ENCODE measurements at regions not wholly inside any gene's neighbourhood (a gene's known extent, or its start where the extent isn't known, plus 50 kb on each side); places are given as distances from the start of the nearest gene placed in this dataset.

DNA sequence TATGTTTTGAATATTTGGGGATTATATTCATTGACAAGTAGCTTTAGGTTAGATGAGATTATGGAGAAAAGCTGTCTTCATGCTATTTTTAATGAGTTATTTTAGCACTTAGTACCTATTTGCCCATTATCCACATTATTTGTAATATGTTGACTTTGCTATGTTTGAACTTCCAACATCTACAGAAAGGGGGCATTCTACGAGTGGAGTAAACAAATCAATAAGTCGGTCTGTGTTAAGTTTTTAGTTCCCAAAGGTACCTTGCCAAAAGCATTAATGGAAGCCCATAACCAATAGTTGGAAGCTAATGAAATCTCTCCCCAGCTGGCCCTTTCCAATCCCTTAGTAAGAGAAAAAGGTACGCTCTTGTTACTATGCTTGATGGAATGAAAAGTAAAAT lies 250.0 kb upstream of the E2F7 start:
- H3K9me3 ChIP-seq (ENCODE audit: control insufficient read depth, low read length, poor library complexity, severe bottlenecking) = no peaks in the 10 kb centered on the region
- Mint-ChIP-seq H3K27ac (no peak overlapping the region), H3K4me3 (no peak overlapping the region), H3K4me1 (no peaks in the 10 kb centered on the region), H3K27me3 (no peaks in the 10 kb centered on the region), H3K36me3 (ENCODE audit: low read depth) (no peaks in the 10 kb centered on the region)
- ATAC-seq (no peak), DNase-seq (no peak)

DNA sequence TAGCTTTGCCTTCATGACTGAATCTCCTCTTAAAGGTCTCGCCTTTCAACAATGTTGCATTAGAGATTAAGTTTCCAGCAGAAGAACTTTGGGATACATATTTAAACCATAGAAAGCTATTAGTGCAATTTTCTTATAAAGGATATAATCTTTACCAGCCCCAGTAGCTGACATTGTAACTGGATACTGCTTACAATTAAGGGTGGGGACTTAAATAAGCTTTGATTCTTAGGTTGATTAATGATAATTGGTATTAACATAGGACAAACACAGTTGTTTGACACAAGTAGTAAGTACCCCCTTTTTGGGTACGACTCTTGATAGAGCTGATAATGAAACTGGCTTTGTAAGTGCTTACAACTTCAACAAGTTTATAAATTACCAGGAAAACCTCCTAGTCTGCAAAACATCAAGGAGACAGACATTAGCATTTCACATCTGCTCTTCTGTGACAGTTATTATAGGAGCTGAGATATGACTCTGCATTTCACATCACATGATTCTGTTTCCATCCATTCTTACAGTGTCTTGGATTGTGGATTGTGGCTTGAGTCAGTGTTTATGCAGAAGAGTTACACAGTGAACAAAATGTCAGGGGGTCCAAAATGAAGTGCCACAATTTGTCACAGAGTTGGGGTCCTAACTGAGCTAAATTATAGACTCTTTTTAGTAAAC lies 249.1 kb upstream of the E2F7 start:
- no peak for DNase-seq
- H3K27ac Mint-ChIP-seq = no peak overlapping the region
- H3K4me3 Mint-ChIP-seq = no peak overlapping the region
- ATAC-seq = no peak
- H3K36me3 Mint-ChIP-seq (ENCODE audit: low read depth) = no peaks in the 10 kb centered on the region
- no peaks in the 10 kb centered on the region for H3K4me1 Mint-ChIP-seq
- no peaks in the 10 kb centered on the region for H3K27me3 Mint-ChIP-seq
- no peaks in the 10 kb centered on the region for H3K9me3 ChIP-seq (ENCODE audit: control insufficient read depth, low read length, poor library complexity, severe bottlenecking)

GRCh38 chr12:77308056-77308455 lies 242.7 kb upstream of the E2F7 start:
- H3K9me3 ChIP-seq (ENCODE audit: control insufficient read depth, low read length, poor library complexity, severe bottlenecking) = no peaks in the 10 kb centered on the region
- DNase-seq (no peak), ATAC-seq (no peak)
- Mint-ChIP-seq H3K36me3 (ENCODE audit: low read depth) (no peaks in the 10 kb centered on the region), H3K27ac (no peak overlapping the region), H3K4me1 (no peaks in the 10 kb centered on the region), H3K27me3 (no peaks in the 10 kb centered on the region), H3K4me3 (no peak overlapping the region)

- DNase-seq (no peak), ATAC-seq (no peak)
- Mint-ChIP-seq H3K4me3 (no peak overlapping the region), H3K36me3 (ENCODE audit: low read depth) (no peaks in the 10 kb centered on the region), H3K27ac (no peak overlapping the region), H3K4me1 (no peaks in the 10 kb centered on the region), H3K27me3 (no peaks in the 10 kb centered on the region)
- peaks cover 3% of the 10 kb centered on the region for H3K9me3 ChIP-seq (ENCODE audit: control insufficient read depth, low read length, poor library complexity, severe bottlenecking)
Observed at GRCh38 chr12:77300811-77301210, 235.4 kb upstream of the E2F7 start.

GRCh38 chr12:77299910-77300669 lies 234.7 kb upstream of the E2F7 start:
- no peak overlapping the region for H3K27ac Mint-ChIP-seq
- H3K4me1 Mint-ChIP-seq = no peaks in the 10 kb centered on the region
- no peak for DNase-seq
- no peak for ATAC-seq
- no peaks in the 10 kb centered on the region for H3K27me3 Mint-ChIP-seq
- no peak overlapping the region for H3K4me3 Mint-ChIP-seq
- peaks cover 3% of the 10 kb centered on the region for H3K9me3 ChIP-seq (ENCODE audit: control insufficient read depth, low read length, poor library complexity, severe bottlenecking)
- no peaks in the 10 kb centered on the region for H3K36me3 Mint-ChIP-seq (ENCODE audit: low read depth)

DNA sequence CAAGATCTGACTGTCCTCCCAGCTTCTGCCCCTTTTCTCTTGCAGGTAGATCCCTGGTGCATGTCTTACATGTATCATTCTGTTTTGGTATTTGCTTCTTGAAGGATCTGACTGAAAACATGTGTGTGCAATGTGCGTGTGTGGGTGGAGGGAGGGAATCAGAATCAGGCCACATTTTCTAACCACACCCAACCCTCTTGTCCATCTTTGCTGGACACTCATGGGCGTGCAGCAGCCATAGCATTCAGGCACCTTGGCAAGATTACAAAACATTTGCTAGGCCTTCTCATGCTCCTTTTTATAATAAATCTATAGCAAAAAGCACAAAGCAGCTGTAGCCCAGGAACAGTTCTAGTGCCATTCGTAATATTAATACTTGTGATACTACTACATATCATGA lies 233.6 kb upstream of the E2F7 start:
- no peak overlapping the region for H3K27ac Mint-ChIP-seq
- peaks cover 3% of the 10 kb centered on the region for H3K9me3 ChIP-seq (ENCODE audit: control insufficient read depth, low read length, poor library complexity, severe bottlenecking)
- DNase-seq (no peak), ATAC-seq (no peak)
- no peak overlapping the region for H3K4me3 Mint-ChIP-seq
- H3K36me3 Mint-ChIP-seq (ENCODE audit: low read depth) = no peaks in the 10 kb centered on the region
- no peaks in the 10 kb centered on the region for H3K27me3 Mint-ChIP-seq
- no peaks in the 10 kb centered on the region for H3K4me1 Mint-ChIP-seq

GRCh38 chr12:77294016-77294415 lies 228.6 kb upstream of the E2F7 start:
- DNase-seq = no peak
- H3K4me3 Mint-ChIP-seq = no peak overlapping the region
- peaks cover 3% of the 10 kb centered on the region for H3K9me3 ChIP-seq (ENCODE audit: control insufficient read depth, low read length, poor library complexity, severe bottlenecking)
- no peaks in the 10 kb centered on the region for H3K4me1 Mint-ChIP-seq
- H3K36me3 Mint-ChIP-seq (ENCODE audit: low read depth) = no peaks in the 10 kb centered on the region
- ATAC-seq = no peak
- H3K27ac Mint-ChIP-seq = no peak overlapping the region
- no peaks in the 10 kb centered on the region for H3K27me3 Mint-ChIP-seq

DNA sequence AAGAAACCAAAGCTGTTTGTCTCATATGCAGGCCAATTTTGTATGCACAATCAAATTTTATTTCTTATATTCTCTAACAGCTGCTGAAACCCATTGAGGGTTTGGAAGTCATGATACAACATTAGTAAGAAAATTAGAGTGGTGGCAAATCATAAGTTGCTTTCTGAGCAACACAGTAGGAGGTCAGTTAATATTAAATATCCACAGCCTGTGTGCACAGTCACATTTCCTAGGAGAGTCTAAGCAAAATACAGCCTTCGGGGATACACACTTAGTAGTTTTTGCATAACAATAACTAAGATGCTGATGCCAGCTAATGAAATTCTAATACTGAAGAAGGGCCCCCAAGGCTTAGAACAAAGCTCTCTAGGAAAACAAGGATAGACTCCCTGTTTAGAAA lies 209.6 kb upstream of the E2F7 start:
- H3K27me3 Mint-ChIP-seq = no peaks in the 10 kb centered on the region
- H3K36me3 Mint-ChIP-seq (ENCODE audit: low read depth) = no peaks in the 10 kb centered on the region
- DNase-seq (no peak), ATAC-seq (no peak)
- no peak overlapping the region for H3K4me3 Mint-ChIP-seq
- H3K4me1 Mint-ChIP-seq = no peaks in the 10 kb centered on the region
- no peaks in the 10 kb centered on the region for H3K9me3 ChIP-seq (ENCODE audit: control insufficient read depth, low read length, poor library complexity, severe bottlenecking)
- H3K27ac Mint-ChIP-seq = no peak overlapping the region

- H3K27ac Mint-ChIP-seq = no peak overlapping the region
- H3K36me3 Mint-ChIP-seq (ENCODE audit: low read depth) = no peaks in the 10 kb centered on the region
- no peak for DNase-seq
- H3K9me3 ChIP-seq (ENCODE audit: control insufficient read depth, low read length, poor library complexity, severe bottlenecking) = no peaks in the 10 kb centered on the region
- H3K27me3 Mint-ChIP-seq = no peaks in the 10 kb centered on the region
- H3K4me1 Mint-ChIP-seq = no peaks in the 10 kb centered on the region
- no peak overlapping the region for H3K4me3 Mint-ChIP-seq
- no peak for ATAC-seq
Observed at GRCh38 chr12:77273898-77274297, 208.5 kb upstream of the E2F7 start.

- H3K9me3 ChIP-seq (ENCODE audit: control insufficient read depth, low read length, poor library complexity, severe bottlenecking) = no peaks in the 10 kb centered on the region
- no peak for DNase-seq
- no peaks in the 10 kb centered on the region for H3K4me1 Mint-ChIP-seq
- H3K4me3 Mint-ChIP-seq = no peak overlapping the region
- no peak overlapping the region for H3K27ac Mint-ChIP-seq
- H3K36me3 Mint-ChIP-seq (ENCODE audit: low read depth) = no peaks in the 10 kb centered on the region
- ATAC-seq = no peak
- no peaks in the 10 kb centered on the region for H3K27me3 Mint-ChIP-seq
Observed at GRCh38 chr12:77256956-77257355, 191.6 kb upstream of the E2F7 start.

DNA sequence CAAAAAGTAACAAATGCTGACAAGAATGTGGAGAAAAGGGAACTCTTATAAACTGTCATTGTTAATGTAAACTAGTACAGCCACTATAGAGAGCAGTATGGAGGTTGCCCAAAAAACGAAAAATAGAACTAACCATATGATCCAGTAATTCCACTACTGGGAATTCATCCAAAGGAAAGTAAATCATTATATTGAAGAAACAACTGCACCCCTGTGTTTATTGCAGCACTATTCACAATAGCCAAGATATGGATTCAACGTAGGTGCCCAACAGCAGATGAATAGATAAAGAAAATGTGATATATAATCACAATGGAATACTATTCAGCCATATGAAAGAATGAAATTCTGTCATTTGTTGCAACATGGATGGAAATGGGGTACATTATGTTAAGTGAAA lies 188.0 kb upstream of the E2F7 start:
- Mint-ChIP-seq H3K27ac (no peak overlapping the region), H3K4me3 (no peak overlapping the region), H3K4me1 (no peaks in the 10 kb centered on the region), H3K27me3 (no peaks in the 10 kb centered on the region), H3K36me3 (ENCODE audit: low read depth) (no peaks in the 10 kb centered on the region)
- H3K9me3 ChIP-seq (ENCODE audit: control insufficient read depth, low read length, poor library complexity, severe bottlenecking) = no peaks in the 10 kb centered on the region
- no peak for DNase-seq
- no peak for ATAC-seq

DNA sequence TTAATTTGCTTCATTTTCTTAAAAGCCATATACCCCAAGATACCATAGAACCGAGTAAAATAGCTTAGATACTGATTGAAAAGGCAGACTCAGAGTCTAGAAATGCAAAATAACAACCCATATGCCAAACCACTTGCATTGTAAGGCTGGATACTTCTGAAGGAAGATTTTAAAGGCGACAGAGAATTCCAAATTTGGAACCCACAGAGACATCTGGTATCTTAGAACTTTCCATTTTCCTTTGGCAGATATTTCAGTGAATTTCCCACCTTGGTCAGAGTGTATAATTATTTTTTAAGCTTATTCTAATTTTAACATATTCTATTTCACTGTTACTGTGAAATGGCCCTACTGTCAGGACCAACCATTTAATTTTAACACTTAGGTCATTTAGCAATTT lies 186.4 kb upstream of the E2F7 start:
- H3K9me3 ChIP-seq (ENCODE audit: control insufficient read depth, low read length, poor library complexity, severe bottlenecking) = no peaks in the 10 kb centered on the region
- ATAC-seq (no peak), DNase-seq (no peak)
- Mint-ChIP-seq H3K36me3 (ENCODE audit: low read depth) (no peaks in the 10 kb centered on the region), H3K27me3 (no peaks in the 10 kb centered on the region), H3K4me1 (no peaks in the 10 kb centered on the region), H3K27ac (no peak overlapping the region), H3K4me3 (no peak overlapping the region)

GRCh38 chr12:77249892-77250291 lies 184.5 kb upstream of the E2F7 start:
- H3K27ac Mint-ChIP-seq = no peak overlapping the region
- no peak overlapping the region for H3K4me3 Mint-ChIP-seq
- no peak for DNase-seq
- no peak for ATAC-seq
- no peaks in the 10 kb centered on the region for H3K9me3 ChIP-seq (ENCODE audit: control insufficient read depth, low read length, poor library complexity, severe bottlenecking)
- no peaks in the 10 kb centered on the region for H3K4me1 Mint-ChIP-seq
- H3K36me3 Mint-ChIP-seq (ENCODE audit: low read depth) = no peaks in the 10 kb centered on the region
- no peaks in the 10 kb centered on the region for H3K27me3 Mint-ChIP-seq

GRCh38 chr12:77248036-77248435 lies 182.7 kb upstream of the E2F7 start:
- DNase-seq (no peak), ATAC-seq (no peak)
- H3K27me3 Mint-ChIP-seq = no peaks in the 10 kb centered on the region
- no peak overlapping the region for H3K4me3 Mint-ChIP-seq
- no peak overlapping the region for H3K27ac Mint-ChIP-seq
- H3K36me3 Mint-ChIP-seq (ENCODE audit: low read depth) = no peaks in the 10 kb centered on the region
- no peaks in the 10 kb centered on the region for H3K4me1 Mint-ChIP-seq
- H3K9me3 ChIP-seq (ENCODE audit: control insufficient read depth, low read length, poor library complexity, severe bottlenecking) = no peaks in the 10 kb centered on the region

Measured in T-helper 17 cell (primary cell).